GM12865 (cell line): ENCODE measurements at regions not wholly inside any gene's neighbourhood (a gene's known extent, or its start where the extent isn't known, plus 50 kb on each side); places are given as distances from the start of the nearest gene placed in this dataset.
"Not testable (repeated sequence)": the region's sequence is repeated elsewhere in the genome, so short reads cannot be mapped to it uniquely, and the experiment has no call there.

Experiments
- DNase-seq: peaks from one replicate; pipeline ENCODE4 v3.0.0; 2010; ENCODE audit warnings: low read depth
- H3K4me3 ChIP-seq: 2 replicates; pipeline ENCODE4 v1.5.1; 2011; ENCODE audit warnings: mild to moderate bottlenecking, low read depth, low read length, control low read depth
- TF ChIP-seq, protein P1 (sequence below): IDR thresholded peaks from 2 replicates; pipeline ENCODE4 v1.5.1; 2011; ENCODE audit warnings: low read length, control low read depth, low read depth, inconsistent platforms; ENCODE audit not compliant: insufficient read depth; ENCODE audit errors: missing control alignments

DNA sequence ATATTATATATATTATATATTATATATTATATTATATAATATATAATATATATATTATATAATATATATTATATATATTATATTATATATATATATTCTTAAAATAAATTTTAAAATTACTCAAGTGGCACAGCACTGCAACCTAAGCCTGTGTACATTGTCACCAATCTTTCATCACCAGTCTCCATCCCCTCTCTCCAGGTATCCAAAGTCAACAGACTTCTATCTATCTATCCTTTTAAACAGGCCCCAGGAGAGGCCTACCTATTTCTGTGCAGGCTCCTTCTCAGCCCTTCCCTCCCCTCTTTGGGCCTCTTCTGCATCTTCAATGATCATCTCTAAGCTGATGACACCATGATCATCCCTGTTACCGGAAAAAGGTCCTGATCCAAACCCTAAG is 111.7 kb downstream of the RHOU start:
- no peak overlapping the region for H3K4me3 ChIP-seq
- no peak for DNase-seq
- TF ChIP-seq, protein P1, sequence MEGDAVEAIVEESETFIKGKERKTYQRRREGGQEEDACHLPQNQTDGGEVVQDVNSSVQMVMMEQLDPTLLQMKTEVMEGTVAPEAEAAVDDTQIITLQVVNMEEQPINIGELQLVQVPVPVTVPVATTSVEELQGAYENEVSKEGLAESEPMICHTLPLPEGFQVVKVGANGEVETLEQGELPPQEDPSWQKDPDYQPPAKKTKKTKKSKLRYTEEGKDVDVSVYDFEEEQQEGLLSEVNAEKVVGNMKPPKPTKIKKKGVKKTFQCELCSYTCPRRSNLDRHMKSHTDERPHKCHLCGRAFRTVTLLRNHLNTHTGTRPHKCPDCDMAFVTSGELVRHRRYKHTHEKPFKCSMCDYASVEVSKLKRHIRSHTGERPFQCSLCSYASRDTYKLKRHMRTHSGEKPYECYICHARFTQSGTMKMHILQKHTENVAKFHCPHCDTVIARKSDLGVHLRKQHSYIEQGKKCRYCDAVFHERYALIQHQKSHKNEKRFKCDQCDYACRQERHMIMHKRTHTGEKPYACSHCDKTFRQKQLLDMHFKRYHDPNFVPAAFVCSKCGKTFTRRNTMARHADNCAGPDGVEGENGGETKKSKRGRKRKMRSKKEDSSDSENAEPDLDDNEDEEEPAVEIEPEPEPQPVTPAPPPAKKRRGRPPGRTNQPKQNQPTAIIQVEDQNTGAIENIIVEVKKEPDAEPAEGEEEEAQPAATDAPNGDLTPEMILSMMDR = no peak

DNA sequence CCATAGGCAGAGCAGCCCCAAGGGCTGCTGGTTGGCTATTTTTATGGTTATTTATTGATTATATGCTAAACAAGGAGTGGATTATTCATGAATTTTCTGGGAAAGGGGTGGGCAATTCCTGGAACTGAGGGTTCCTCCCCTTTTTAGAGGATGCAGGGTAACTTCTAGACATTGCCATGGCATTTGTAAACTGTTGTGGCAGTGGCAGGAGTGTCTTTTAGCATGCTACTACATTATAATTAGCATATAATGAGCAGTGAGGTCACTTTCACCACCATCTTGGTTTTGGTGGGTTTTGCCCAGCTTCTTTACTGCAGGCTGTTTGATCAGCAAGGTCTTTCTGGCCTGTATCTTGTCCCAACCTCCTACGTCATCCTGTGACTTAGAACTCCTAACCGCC is 112.2 kb downstream of the RHOU start:
- not testable (repeated sequence) for DNase-seq, H3K4me3 ChIP-seq

DNA sequence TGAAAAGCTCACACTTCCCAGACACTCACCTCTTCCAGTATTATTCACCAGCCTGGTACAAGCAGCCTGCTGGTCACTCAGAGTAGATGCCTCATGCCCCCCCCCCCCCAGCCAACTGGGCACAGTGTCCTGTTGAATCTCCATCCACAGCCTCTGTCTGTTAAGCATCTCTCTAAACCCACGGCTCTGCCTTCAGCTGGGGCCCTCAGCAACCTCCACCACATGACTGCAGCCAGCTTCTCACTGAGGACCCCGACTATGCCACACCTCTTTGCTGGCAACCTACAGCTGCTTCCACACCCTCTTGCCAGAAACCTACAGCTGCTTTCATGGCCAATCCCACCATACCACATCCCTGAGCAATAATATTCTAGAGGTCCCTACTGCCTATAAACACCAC is 113.1 kb downstream of the RHOU start:
- no peak overlapping the region for H3K4me3 ChIP-seq
- TF ChIP-seq, protein P1 = no peak
- DNase-seq = no peak

DNA sequence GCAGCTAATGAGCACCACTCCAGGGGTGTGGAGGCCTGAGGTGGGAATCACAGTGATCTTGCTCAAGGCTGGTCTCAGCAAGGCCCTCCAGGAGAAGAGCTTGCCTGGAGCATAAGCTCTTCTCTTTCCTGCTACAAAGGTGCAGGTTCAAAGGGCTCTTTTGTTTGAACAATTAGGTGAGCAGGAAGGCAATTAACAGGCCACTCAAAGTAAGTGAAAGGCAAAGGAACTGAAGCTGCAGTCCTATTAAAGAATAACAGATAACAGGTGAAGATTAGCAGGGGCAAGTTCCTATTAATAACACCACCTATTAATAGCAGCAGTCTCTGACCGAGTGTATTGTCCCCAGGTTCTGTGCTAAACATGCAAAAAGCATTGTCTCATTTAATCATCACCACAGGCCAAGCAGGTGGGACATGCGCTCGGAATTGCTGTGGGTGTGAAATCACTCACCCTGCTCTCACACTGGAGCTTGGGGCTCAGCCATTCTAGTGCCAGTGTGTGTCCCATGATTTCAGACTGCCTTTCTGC is 113.8 kb downstream of the RHOU start:
- H3K4me3 ChIP-seq = no peak overlapping the region
- TF ChIP-seq, protein P1 = no peak
- no peak for DNase-seq

DNA sequence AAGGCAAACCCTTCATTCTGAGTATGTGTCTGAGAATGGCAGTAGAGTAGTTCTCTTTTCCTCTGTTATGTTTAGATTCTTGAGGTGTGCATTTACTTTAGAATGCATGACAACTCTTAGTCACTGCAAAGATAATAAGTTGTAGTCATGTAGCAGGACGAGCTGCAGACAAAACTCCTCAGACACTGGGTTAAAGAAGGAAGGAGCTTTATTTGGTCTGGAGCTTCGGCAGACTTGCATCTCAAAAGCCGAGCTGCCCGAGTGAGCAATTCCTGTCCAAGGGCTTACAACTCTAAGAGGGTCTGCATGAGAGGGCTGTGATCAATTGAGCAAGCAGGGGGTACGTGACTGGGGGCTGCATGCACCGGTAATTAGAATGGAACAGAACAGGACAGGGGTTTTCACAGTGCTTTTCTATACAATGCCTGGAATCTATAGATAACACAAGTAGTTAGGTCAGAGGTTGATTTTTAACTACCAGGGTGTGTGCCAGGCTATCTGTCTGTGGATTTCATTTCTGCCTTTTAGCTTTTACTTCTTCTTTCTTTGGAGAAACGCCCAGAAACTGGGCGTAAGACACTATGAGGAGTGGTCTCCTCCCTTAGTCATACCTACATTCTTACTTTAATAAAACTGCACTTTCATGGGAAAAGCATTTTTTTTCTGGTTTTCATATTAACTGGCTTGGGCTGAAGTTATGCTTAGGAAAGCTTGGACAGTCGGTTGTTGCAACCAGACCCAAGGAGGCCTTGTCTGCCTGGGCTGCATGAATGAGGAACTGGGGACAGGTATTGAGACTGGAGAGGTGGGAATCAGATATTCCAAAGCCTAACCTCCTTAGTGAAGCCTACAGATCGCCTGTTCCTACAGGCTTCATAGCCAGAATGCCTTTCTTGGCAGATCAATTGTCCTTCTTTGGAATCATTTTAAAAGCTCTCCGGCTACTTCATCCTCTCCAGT is 115.1 kb downstream of the RHOU start:
- TF ChIP-seq, protein P1 = no peak
- H3K4me3 ChIP-seq = no peak overlapping the region
- no peak for DNase-seq

DNA sequence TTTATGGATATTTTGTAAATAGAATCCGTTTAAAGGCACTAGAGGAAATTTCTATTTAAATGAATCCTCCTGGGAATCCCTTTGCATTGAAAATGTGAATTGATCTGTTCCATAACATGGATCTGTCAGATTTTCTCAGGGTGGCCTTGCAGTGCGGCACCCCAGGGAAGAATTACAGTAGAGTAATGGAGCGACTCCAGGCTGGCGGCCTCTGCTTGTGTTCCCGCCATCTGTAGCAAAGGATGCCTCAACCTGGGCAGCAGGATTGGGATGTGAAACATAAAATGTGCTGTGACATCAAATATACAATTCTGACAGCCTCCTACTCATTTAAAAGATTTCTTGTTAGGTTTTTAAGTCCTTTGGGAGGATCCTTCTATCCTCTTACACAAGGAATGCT is 115.9 kb downstream of the RHOU start:
- no peak for DNase-seq
- no peak overlapping the region for H3K4me3 ChIP-seq
- TF ChIP-seq, protein P1 = no peak

DNA sequence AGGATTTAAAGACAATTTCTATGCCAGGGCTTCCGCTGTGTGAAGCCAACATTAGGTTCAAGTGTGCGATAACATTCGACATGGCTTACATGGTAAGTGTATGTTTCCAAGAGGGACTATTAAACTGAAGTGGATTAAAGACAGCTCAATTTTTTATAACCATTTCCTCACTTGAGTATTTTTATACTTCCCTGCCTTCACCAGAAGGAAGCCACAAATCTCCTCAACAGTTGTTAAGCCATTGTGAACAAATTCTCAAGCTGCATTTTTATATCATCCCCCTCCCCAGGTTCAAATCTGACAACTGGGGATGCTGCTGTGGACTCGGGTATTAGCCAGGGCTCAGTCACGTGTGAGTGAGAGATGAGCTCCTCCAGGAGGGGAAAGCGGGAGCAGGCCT is 116.3 kb downstream of the RHOU start:
- H3K4me3 ChIP-seq = no peak overlapping the region
- no peak for DNase-seq
- TF ChIP-seq, protein P1 = no peak
